ENCODE measurements at regions not wholly inside any gene's neighbourhood (a gene's known extent, or its start where the extent isn't known, plus 50 kb on each side); places are given as distances from the start of the nearest gene placed in this dataset.
"Not testable (repeated sequence)": the region's sequence is repeated elsewhere in the genome, so short reads cannot be mapped to it uniquely, and the experiment has no call there.

DNA sequence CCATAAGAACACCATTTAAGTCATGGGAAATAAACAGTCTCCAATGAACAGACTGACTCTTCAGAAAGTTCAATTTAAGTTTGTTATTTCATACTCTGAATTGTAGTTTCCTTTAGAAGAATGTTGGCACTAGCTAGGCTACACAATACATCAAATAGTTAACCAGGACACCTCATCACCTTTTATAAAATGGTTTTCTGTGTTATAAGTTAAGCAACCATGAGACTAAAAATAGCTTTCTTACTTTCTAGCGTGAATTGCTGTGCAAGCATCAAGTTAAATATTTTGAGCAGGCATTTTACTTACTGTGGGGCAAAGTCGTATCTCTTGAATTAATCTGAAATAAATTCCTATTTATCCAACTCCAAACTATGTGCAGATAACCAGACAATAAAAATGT, 1092.6 kb upstream of the SLC39A10 start:
- H3K9me3 Mint-ChIP-seq: no peaks in the 10 kb centered on the region
- CTCF ChIA-PET: no interaction called here
- H3K4me3 Mint-ChIP-seq: no peak overlapping the region
- no peak overlapping the region for H3K27ac Mint-ChIP-seq
- H3K4me1 Mint-ChIP-seq (ENCODE audit: low read depth): no peaks in the 10 kb centered on the region
- no peak for DNase-seq
- no peaks in the 10 kb centered on the region for H3K36me3 Mint-ChIP-seq (ENCODE audit: low read depth)
- intact Hi-C loops (cut with micrococcal nuclease): no loop called here
- peaks cover 8% of the 10 kb centered on the region for H3K27me3 Mint-ChIP-seq (ENCODE audit: low read depth)

DNA sequence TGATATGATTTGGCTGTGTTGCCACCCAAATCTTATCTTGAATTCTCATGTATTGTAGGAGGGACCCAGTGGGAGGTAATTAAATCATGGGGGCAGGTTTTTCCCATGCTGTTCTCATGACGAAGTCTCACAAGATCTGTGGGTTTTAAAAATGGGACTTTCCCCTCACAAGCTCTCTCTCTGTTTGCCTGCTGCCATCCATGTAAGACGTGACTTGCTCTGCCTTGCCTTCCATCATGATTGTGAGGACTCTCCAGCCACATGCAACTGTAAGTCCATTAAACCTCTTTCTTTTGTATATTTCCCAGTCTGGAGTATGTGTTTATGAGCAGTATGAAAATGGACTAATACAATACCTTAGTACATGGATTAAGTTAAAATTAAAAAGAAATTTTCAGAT, 1094.7 kb upstream of the SLC39A10 start:
- Mint-ChIP-seq H3K27me3 (ENCODE audit: low read depth) (no peaks in the 10 kb centered on the region), H3K9me3 (no peaks in the 10 kb centered on the region), H3K4me3 (no peak overlapping the region), H3K4me1 (ENCODE audit: low read depth) (no peaks in the 10 kb centered on the region), H3K36me3 (ENCODE audit: low read depth) (no peaks in the 10 kb centered on the region), H3K27ac (no peak overlapping the region)
- CTCF ChIA-PET: no interaction called here
- intact Hi-C loops (cut with micrococcal nuclease): no loop called here
- DNase-seq: no peak

DNA sequence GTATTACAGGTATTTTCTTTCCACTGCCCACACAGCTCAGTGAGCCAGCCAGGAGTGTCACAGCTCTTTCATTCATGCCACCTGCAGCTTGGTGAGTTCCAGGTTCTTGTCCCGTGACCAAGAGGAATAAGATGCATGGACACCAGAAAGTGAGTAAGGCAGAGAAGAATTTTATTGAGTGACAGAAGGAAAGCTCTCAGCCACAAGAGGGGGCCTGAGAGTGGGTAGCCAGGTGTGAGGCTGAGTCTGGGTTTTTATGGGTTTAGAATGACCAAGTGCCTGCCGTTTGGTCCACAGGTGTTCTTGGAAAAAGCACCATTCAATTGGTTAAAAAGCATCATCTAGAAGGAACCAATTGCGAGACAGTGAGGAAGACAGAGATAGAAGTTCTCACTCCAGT, 1097.1 kb upstream of the SLC39A10 start:
- intact Hi-C loops (cut with micrococcal nuclease): no loop called here
- H3K4me1 Mint-ChIP-seq (ENCODE audit: low read depth): no peaks in the 10 kb centered on the region
- H3K4me3 Mint-ChIP-seq: no peak overlapping the region
- CTCF ChIA-PET: interaction anchor here (1.7 kb wide), 1 partner anchor 32 kb away, joined by 3 read pairs; no protein-coding TSS in a partner anchor
- no peaks in the 10 kb centered on the region for H3K9me3 Mint-ChIP-seq
- H3K27ac Mint-ChIP-seq: no peak overlapping the region
- H3K27me3 Mint-ChIP-seq (ENCODE audit: low read depth): no peaks in the 10 kb centered on the region
- H3K36me3 Mint-ChIP-seq (ENCODE audit: low read depth): no peaks in the 10 kb centered on the region
- no peak for DNase-seq

DNA sequence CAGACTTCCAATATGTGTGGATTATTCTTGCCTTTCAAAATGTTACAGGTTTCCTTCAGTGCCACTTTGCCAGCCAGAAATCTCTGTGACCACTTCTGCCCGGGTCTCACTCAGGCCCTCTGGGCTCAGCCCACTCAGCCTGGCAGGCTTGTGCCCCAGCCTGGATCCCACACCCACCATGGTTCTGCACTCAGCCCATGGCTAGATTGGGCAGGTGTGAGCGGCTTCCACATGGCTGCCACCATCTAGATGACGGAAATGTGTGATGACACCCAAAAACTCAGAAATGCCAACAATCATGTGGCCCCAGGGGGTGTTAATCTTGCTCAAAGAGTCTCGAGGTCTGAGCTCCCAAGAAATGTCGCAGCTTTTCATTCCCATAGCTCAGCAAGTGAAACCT, 1097.5 kb upstream of the SLC39A10 start:
- CTCF ChIA-PET: interaction anchor here (1.7 kb wide), 1 partner anchor 32 kb away, joined by 3 read pairs; no protein-coding TSS in a partner anchor

DNA sequence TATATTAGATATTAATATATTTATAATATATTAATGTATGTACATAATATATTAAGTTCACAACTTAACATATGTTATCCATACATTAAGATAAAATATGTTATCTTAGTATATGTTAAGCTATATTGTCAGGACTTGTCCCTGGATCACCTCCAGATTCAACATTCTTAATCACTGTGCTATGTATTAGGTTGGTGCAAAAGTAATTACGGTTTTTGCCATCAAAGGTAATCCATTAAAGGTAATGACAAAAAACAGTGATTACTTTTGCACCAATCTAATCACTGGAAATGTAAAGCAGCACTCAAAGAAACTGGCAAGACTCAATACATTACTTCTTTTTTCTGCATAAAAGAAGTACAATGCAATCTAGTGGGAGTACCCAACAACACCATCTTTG, 1099.0 kb upstream of the SLC39A10 start:
- intact Hi-C loops (cut with micrococcal nuclease): no loop called here
- Mint-ChIP-seq H3K4me1 (ENCODE audit: low read depth) (no peaks in the 10 kb centered on the region), H3K27me3 (ENCODE audit: low read depth) (no peaks in the 10 kb centered on the region), H3K36me3 (ENCODE audit: low read depth) (no peaks in the 10 kb centered on the region), H3K27ac (no peak overlapping the region), H3K4me3 (no peak overlapping the region), H3K9me3 (no peaks in the 10 kb centered on the region)
- CTCF ChIA-PET: interaction anchor here (1.7 kb wide), 1 partner anchor 30 kb away, joined by 3 read pairs; no protein-coding TSS in a partner anchor
- DNase-seq: no peak

More for the DNA sequence above, 1097.5 kb upstream of the SLC39A10 start:
- intact Hi-C loops (cut with micrococcal nuclease): no loop called here
- no peak for DNase-seq
- H3K4me3 Mint-ChIP-seq: no peak overlapping the region
- H3K9me3 Mint-ChIP-seq: no peaks in the 10 kb centered on the region
- H3K27me3 Mint-ChIP-seq (ENCODE audit: low read depth): no peaks in the 10 kb centered on the region
- no peak overlapping the region for H3K27ac Mint-ChIP-seq
- no peaks in the 10 kb centered on the region for H3K36me3 Mint-ChIP-seq (ENCODE audit: low read depth)
- no peaks in the 10 kb centered on the region for H3K4me1 Mint-ChIP-seq (ENCODE audit: low read depth)

DNA sequence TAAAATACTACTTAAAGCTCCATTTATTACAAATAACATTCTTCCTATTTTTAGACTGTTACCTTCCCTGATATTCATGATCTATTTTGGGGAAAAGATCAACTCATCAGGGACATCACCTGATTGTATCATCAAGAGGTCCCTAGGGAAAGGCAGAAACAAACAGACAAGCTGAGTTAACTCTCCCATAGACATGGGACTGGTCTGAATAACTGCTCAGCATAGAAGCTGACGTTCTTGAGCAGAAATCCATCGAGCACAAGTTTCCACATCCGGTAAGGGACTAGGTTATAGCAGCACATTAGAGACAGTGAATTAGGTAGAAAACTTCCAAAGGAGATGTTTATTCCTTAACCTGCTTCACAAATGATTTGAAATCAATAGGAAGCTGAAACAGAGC, 1100.4 kb upstream of the SLC39A10 start:
- Mint-ChIP-seq H3K27me3 (ENCODE audit: low read depth) (no peaks in the 10 kb centered on the region), H3K4me1 (ENCODE audit: low read depth) (no peaks in the 10 kb centered on the region), H3K27ac (no peak overlapping the region), H3K36me3 (ENCODE audit: low read depth) (no peaks in the 10 kb centered on the region), H3K9me3 (no peaks in the 10 kb centered on the region), H3K4me3 (no peak overlapping the region)
- intact Hi-C loops (cut with micrococcal nuclease): no loop called here
- DNase-seq: no peak
- CTCF ChIA-PET: interaction anchor here (0.6 kb wide), 1 partner anchor 12 kb away, joined by 3 read pairs; no protein-coding TSS in a partner anchor

DNA sequence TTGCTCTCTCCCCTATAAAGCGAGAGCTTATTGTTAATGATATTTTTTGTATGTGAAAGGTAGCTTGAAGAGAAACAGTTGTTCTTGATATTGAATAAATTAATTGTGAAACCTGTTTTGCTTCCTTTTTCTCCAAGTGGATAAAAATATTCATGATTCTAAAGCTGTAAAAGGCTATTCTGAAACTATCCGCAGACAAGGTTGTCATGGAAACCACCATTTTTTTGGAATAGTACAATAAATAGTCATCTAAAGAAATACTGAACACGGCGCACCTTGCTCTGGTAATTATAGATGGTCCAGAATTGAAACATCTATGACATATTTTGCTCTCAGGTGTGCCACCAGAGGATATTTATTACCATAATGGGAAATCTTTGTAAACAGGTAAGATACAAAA, 1103.0 kb upstream of the SLC39A10 start:
- no peaks in the 10 kb centered on the region for H3K4me1 Mint-ChIP-seq (ENCODE audit: low read depth)
- intact Hi-C loops (cut with micrococcal nuclease): no loop called here
- no peak for DNase-seq
- H3K9me3 Mint-ChIP-seq: no peaks in the 10 kb centered on the region
- H3K27ac Mint-ChIP-seq: no peak overlapping the region
- CTCF ChIA-PET: no interaction called here
- no peak overlapping the region for H3K4me3 Mint-ChIP-seq
- no peaks in the 10 kb centered on the region for H3K36me3 Mint-ChIP-seq (ENCODE audit: low read depth)
- H3K27me3 Mint-ChIP-seq (ENCODE audit: low read depth): no peaks in the 10 kb centered on the region

DNA sequence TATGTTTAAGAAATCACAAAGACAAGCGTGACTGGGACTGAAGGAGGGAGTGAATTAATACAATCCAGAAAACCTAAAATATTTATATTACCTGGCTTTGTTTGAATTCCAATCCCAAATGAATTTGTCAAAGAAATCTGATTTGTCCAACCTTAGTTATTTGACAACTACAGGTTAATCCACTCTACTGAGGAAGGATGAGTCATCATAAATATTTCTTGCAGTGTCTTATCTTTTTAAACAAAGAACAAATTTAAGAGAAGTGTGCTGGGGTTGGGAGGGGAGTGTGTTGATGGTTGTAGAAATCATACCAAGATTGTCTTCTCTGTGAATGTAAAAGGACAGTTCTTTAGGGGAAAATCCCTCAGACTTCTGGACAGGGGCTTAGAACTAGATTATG, 1106.3 kb upstream of the SLC39A10 start:
- intact Hi-C loops (cut with micrococcal nuclease): no loop called here
- H3K4me3 Mint-ChIP-seq: no peak overlapping the region
- H3K36me3 Mint-ChIP-seq (ENCODE audit: low read depth): no peaks in the 10 kb centered on the region
- H3K27ac Mint-ChIP-seq: no peak overlapping the region
- no peak for DNase-seq
- CTCF ChIA-PET: no interaction called here
- H3K9me3 Mint-ChIP-seq: no peaks in the 10 kb centered on the region
- H3K4me1 Mint-ChIP-seq (ENCODE audit: low read depth): no peaks in the 10 kb centered on the region
- no peaks in the 10 kb centered on the region for H3K27me3 Mint-ChIP-seq (ENCODE audit: low read depth)

DNA sequence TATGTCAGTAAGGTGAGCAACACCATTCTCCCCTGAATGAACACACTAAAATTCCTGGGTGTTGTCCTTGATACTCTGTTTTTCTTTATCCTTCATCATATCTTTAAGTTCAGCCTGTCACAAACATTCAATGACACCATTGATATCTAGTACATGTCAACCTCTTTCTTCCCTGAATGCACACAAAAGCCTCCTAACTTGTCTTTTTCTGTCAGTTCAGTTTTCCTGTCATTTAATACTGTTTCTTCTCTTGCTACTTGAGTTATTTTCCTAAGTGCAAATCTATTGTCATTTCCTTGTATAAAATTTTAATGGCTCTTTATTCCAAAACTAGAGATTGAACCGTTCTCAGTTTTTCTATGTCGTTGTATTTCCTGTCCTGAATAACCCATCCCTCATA, 1107.6 kb upstream of the SLC39A10 start:
- intact Hi-C loops (cut with micrococcal nuclease): loop anchor here (10.0 kb wide), 1 partner anchor 315 kb away; no protein-coding TSS in a partner anchor
- Mint-ChIP-seq H3K27ac (no peak overlapping the region), H3K4me1 (ENCODE audit: low read depth) (no peaks in the 10 kb centered on the region), H3K27me3 (ENCODE audit: low read depth) (no peaks in the 10 kb centered on the region), H3K36me3 (ENCODE audit: low read depth) (no peaks in the 10 kb centered on the region), H3K9me3 (no peaks in the 10 kb centered on the region), H3K4me3 (no peak overlapping the region)
- DNase-seq: no peak
- CTCF ChIA-PET: no interaction called here

DNA sequence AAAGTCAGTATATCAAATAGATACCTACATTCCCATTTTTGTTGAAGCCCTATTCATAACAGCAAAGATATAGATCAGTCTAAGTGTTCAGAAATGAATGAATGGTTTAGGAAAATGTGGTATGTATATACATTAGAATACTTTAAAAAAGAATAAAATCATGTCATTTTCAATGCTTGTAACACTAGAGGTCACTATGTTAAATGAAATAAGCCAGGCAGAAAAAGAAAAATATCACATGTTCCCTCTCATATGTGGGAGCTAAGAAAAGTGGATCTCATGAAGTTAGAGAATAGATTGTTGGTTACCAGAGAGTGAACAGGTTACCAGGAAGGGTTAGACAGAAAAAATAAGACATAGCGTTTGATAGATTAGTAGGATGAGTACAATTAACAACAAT, 1111.0 kb upstream of the SLC39A10 start:
- Mint-ChIP-seq H3K27me3 (ENCODE audit: low read depth) (peaks cover 7% of the 10 kb centered on the region), H3K27ac (no peak overlapping the region), H3K4me3 (no peak overlapping the region), H3K36me3 (ENCODE audit: low read depth) (no peaks in the 10 kb centered on the region), H3K9me3 (no peaks in the 10 kb centered on the region), H3K4me1 (ENCODE audit: low read depth) (no peaks in the 10 kb centered on the region)
- CTCF ChIA-PET: no interaction called here
- DNase-seq: no peak
- intact Hi-C loops (cut with micrococcal nuclease): loop anchor here (1.0 to 10.0 kb wide), 4 partner anchors 319 to 1523 kb away; partner anchors contain the start of gene DNAH7

DNA sequence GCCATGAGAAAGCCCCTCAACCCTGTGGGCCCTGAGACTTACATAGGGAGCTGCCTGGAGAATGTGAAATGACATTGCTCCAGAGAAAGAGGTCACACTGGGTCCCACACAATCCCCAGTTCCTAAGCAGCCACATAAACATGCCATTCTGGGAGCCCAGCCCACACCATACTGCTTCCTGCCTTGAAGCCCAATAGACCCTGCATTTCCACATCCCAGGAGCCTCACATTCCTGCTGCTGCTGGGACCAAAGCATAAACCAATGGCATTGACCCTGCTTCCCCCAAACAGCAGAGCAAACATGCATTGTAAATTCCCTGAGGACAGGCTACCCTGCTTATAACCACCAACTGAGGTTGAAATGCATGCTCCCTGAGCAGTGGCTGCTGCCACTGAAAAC, 1117.6 kb upstream of the SLC39A10 start:
- no peak for DNase-seq
- intact Hi-C loops (cut with micrococcal nuclease): no loop called here
- H3K4me3 Mint-ChIP-seq: no peak overlapping the region
- H3K9me3 Mint-ChIP-seq: peaks cover 2% of the 10 kb centered on the region
- no peaks in the 10 kb centered on the region for H3K36me3 Mint-ChIP-seq (ENCODE audit: low read depth)
- H3K27ac Mint-ChIP-seq: no peak overlapping the region
- H3K27me3 Mint-ChIP-seq (ENCODE audit: low read depth): peaks cover 7% of the 10 kb centered on the region
- CTCF ChIA-PET: no interaction called here
- no peaks in the 10 kb centered on the region for H3K4me1 Mint-ChIP-seq (ENCODE audit: low read depth)

DNA sequence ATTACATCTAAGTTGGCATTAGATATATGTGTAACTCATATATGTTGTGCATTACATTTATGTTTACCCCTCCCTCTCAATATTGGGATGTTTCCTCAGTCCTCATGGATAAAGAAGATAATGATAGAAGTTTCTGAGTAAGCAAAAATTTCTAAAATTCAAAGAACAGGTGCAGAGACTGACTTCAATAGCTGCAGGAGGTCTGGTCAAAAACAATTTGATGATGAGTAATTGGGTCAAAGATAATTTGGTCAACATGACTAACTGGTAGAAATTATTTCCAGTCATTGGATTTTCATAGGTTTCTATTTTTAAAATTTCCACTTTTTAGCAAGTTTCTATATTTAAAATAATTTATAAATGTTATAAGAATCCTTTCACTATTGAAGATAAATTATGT, 1130.9 kb upstream of the SLC39A10 start:
- H3K27ac Mint-ChIP-seq: no peak overlapping the region
- no peak overlapping the region for H3K4me3 Mint-ChIP-seq
- H3K36me3 Mint-ChIP-seq (ENCODE audit: low read depth): no peaks in the 10 kb centered on the region
- peaks cover 6% of the 10 kb centered on the region for H3K27me3 Mint-ChIP-seq (ENCODE audit: low read depth)
- no peaks in the 10 kb centered on the region for H3K9me3 Mint-ChIP-seq
- CTCF ChIA-PET: no interaction called here
- DNase-seq: no peak
- H3K4me1 Mint-ChIP-seq (ENCODE audit: low read depth): no peaks in the 10 kb centered on the region
- intact Hi-C loops (cut with micrococcal nuclease): no loop called here

DNA sequence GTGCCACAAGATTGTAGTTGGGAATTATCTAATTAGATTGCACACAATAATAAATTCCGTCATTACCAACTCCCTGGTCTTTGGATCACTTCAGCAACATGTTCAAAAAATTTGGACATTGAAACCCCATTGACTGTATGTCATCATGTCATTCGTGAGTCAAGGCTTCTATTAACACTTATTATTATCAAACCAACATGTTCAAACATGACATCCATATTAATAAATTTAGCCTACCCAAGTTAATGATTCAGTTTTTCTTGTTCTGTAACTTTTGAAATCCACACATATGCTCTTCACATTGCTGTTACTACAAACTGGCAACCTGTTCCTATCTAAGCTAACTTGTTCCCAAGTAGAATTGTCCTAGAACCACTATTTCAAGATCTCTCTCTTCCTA, 1142.7 kb upstream of the SLC39A10 start:
- Mint-ChIP-seq H3K36me3 (ENCODE audit: low read depth) (no peaks in the 10 kb centered on the region), H3K27me3 (ENCODE audit: low read depth) (no peaks in the 10 kb centered on the region), H3K4me3 (no peak overlapping the region), H3K4me1 (ENCODE audit: low read depth) (no peaks in the 10 kb centered on the region), H3K27ac (no peak overlapping the region), H3K9me3 (no peaks in the 10 kb centered on the region)
- CTCF ChIA-PET: no interaction called here
- no peak for DNase-seq
- intact Hi-C loops (cut with micrococcal nuclease): no loop called here

DNA sequence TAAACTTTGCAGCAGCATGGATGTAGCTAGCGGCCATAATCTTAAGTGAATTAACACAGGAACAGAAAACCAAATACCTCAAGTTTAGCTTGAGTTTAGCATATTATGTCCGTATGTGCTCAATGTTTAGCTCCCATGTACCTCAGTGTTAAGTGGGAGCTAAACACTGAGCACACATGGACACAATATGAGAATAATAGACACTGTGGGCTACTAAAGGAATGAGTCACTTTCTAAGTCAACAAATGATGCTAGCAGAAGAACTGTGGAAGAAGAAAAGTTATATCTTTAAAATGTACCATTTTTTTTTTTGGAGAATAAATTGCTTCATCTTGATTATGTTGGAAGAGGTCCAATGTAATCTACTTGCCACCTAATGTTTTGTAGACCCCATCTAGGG, 1146.0 kb upstream of the SLC39A10 start:
- H3K4me3 Mint-ChIP-seq; H3K27me3 Mint-ChIP-seq (ENCODE audit: low read depth); intact Hi-C loops (cut with micrococcal nuclease); DNase-seq; CTCF ChIA-PET; H3K36me3 Mint-ChIP-seq (ENCODE audit: low read depth); H3K9me3 Mint-ChIP-seq; H3K4me1 Mint-ChIP-seq (ENCODE audit: low read depth); H3K27ac Mint-ChIP-seq: not testable (repeated sequence)

Measured in activated naive CD4-positive, alpha-beta T cell treated with anti-CD3 and anti-CD28 coated beads for 36 hours (primary cell).